ENCODE measurements at regions not wholly inside any gene's neighbourhood (a gene's known extent, or its start where the extent isn't known, plus 50 kb on each side); places are given as distances from the start of the nearest gene placed in this dataset.

DNA sequence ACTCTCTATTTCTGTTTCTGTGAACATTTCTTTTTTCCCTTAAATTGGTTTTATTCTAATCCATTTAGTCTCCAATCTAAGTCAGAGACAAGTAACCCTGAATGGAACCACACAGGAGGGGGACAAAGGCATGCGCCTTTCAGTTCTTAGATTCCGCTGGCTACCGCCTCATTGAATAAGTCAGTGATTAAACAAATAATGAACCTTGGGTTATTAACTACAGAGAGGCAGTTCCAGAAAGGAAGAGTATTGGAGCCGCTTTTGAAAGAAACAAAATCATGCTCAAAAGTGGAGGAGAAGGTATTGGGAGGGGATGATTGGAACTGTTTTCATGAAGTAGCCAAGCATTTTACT lies 459.8 kb upstream of the DAB1 start:
- no TSS peak for BruUV-seq (replicated peaks)
- TF ChIP-seq EZH2 (IDR thresholded peaks at IDR 0.05; ENCODE audit: low read length, unreplicated experiment) = no peak
- TF ChIP-seq EZH2phosphoT487 (IDR thresholded peaks at IDR 0.05; ENCODE audit: borderline replicate concordance, low read length) = no peak
- TF ChIP-seq, protein P1, sequence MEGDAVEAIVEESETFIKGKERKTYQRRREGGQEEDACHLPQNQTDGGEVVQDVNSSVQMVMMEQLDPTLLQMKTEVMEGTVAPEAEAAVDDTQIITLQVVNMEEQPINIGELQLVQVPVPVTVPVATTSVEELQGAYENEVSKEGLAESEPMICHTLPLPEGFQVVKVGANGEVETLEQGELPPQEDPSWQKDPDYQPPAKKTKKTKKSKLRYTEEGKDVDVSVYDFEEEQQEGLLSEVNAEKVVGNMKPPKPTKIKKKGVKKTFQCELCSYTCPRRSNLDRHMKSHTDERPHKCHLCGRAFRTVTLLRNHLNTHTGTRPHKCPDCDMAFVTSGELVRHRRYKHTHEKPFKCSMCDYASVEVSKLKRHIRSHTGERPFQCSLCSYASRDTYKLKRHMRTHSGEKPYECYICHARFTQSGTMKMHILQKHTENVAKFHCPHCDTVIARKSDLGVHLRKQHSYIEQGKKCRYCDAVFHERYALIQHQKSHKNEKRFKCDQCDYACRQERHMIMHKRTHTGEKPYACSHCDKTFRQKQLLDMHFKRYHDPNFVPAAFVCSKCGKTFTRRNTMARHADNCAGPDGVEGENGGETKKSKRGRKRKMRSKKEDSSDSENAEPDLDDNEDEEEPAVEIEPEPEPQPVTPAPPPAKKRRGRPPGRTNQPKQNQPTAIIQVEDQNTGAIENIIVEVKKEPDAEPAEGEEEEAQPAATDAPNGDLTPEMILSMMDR (conservative IDR thresholded peaks at IDR 0.05; ENCODE audit: low read depth, low read length) = no peak
- ChIA-PET POLR2A (ENCODE audit: unreplicated experiment) (no interaction called here), CTCF (no interaction called here)
- Histone ChIP-seq H3K27ac (ENCODE audit: low read length) (no peak overlapping the region), H3K27me3 (ENCODE audit: low read length) (no peaks in the 10 kb centered on the region; the same call in 1 of the 2 replicates), H2AFZ (ENCODE audit: low read length) (no peak overlapping the region), H4K20me1 (ENCODE audit: low read length) (no peaks in the 10 kb centered on the region), H3F3A (ENCODE audit: low read length, unreplicated experiment) (no peaks in the 10 kb centered on the region), H3K9me2 (replicated peaks; ENCODE audit: low read length) (no peaks in the 10 kb centered on the region), H3K4me2 (ENCODE audit: low read length) (no peak overlapping the region), H3K9me3 (ENCODE audit: low read length) (no peaks in the 10 kb centered on the region), H3K4me1 (ENCODE audit: insufficient read depth, low read length) (no peaks in the 10 kb centered on the region), H3K36me3 (ENCODE audit: low read depth, low read length) (no peaks in the 10 kb centered on the region), H3K79me2 (ENCODE audit: low read length) (no peaks in the 10 kb centered on the region), H3K9ac (ENCODE audit: low read length) (no peak overlapping the region), H3K4me3 (ENCODE audit: low read length) (no peak overlapping the region)
- intact Hi-C loops (cut with micrococcal nuclease) = no loop called here
- ATAC-seq (no peak), DNase-seq (no peak)

DNA sequence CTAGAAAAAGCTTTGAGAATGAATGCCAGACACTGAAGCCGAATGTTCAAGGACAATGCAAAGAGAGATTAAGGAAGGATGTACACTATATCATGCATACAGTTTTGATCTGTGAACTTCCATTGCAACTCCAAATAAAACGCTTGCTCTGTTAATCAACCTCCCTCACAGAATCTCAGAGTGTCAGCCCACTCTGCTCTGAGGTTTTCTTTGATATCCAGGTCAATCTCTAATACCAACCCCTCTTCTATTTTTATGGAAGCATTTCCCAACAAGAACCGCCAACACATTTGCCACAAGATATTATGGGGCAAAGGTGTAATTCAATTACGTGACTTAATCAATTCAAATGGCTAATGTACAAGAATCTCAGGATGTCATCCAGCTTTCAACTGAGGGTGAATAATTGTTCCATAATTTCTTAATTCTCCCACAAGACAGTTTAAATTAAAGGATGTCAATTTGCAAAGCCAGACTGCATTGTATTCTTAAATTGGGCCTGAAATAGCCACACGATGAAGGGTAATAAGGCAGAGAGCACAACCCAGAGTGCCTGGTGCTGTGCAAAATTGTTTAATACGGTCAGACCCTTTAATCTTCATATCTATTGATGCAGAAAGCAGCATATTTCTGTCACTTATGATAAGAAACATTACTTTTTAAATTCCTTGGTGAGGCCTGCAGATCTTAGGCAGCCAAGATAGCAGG lies 459.2 kb upstream of the DAB1 start:
- H3K4me3 ChIP-seq (ENCODE audit: low read length) = no peak overlapping the region
- no peaks in the 10 kb centered on the region for H3K9me2 ChIP-seq (replicated peaks; ENCODE audit: low read length)
- no peak overlapping the region for H3K27ac ChIP-seq (ENCODE audit: low read length)
- no peaks in the 10 kb centered on the region for H3K9me3 ChIP-seq (ENCODE audit: low read length)
- H3K36me3 ChIP-seq (ENCODE audit: low read depth, low read length) = no peaks in the 10 kb centered on the region
- H3K9ac ChIP-seq (ENCODE audit: low read length) = no peak overlapping the region
- H3K27me3 ChIP-seq (ENCODE audit: low read length) = no peaks in the 10 kb centered on the region; the same call in 1 of the 2 replicates
- TF ChIP-seq EZH2 (IDR thresholded peaks at IDR 0.05; ENCODE audit: low read length, unreplicated experiment) = no peak
- TF ChIP-seq EZH2phosphoT487 (IDR thresholded peaks at IDR 0.05; ENCODE audit: borderline replicate concordance, low read length) = no peak
- TF ChIP-seq, protein P1 (conservative IDR thresholded peaks at IDR 0.05; ENCODE audit: low read depth, low read length) = no peak
- no peak overlapping the region for H2AFZ ChIP-seq (ENCODE audit: low read length)
- CTCF ChIA-PET = no interaction called here
- no TSS peak for BruUV-seq (replicated peaks)
- no peaks in the 10 kb centered on the region for H3K79me2 ChIP-seq (ENCODE audit: low read length)
- DNase-seq (no peak), ATAC-seq (no peak)
- no peaks in the 10 kb centered on the region for H3F3A ChIP-seq (ENCODE audit: low read length, unreplicated experiment)
- intact Hi-C loops (cut with micrococcal nuclease) = no loop called here
- no peak overlapping the region for H3K4me2 ChIP-seq (ENCODE audit: low read length)
- POLR2A ChIA-PET (ENCODE audit: unreplicated experiment) = no interaction called here
- no peaks in the 10 kb centered on the region for H3K4me1 ChIP-seq (ENCODE audit: insufficient read depth, low read length)
- no peaks in the 10 kb centered on the region for H4K20me1 ChIP-seq (ENCODE audit: low read length)

DNA sequence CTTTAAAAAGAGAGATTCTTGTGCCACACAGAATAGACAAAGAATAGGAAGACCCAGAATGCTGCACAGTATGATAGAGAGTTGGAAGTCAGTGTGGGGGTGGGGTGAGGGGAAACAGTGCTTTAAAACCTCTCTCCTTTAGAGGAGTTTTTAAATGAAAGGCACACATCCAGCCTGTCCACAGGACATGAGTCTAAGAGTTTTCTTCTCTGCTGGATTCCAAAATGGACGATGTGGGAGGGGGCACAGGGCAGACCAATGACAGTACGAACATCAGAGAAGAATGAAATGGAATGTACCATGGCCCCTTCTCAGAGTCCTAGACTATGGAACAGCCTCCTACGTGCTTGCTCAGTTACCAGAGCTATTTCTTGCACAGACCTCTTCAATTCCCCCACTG lies 458.2 kb upstream of the DAB1 start:
- H3K4me2 ChIP-seq (ENCODE audit: low read length) = no peak overlapping the region
- TF ChIP-seq EZH2phosphoT487 (IDR thresholded peaks at IDR 0.05; ENCODE audit: borderline replicate concordance, low read length) (no peak), EZH2 (IDR thresholded peaks at IDR 0.05; ENCODE audit: low read length, unreplicated experiment) (no peak)
- TF ChIP-seq, protein P1 (conservative IDR thresholded peaks at IDR 0.05; ENCODE audit: low read depth, low read length) = no peak
- H2AFZ ChIP-seq (ENCODE audit: low read length) = no peak overlapping the region
- H3K4me3 ChIP-seq (ENCODE audit: low read length) = no peak overlapping the region
- ChIA-PET POLR2A (ENCODE audit: unreplicated experiment) (no interaction called here), CTCF (no interaction called here)
- H3K36me3 ChIP-seq (ENCODE audit: low read depth, low read length) = no peaks in the 10 kb centered on the region
- no peaks in the 10 kb centered on the region for H3K79me2 ChIP-seq (ENCODE audit: low read length)
- ATAC-seq (no peak), DNase-seq (no peak)
- no TSS peak for BruUV-seq (replicated peaks)
- intact Hi-C loops (cut with micrococcal nuclease) = no loop called here
- H3K27me3 ChIP-seq (ENCODE audit: low read length) = no peaks in the 10 kb centered on the region; the same call in 1 of the 2 replicates
- no peaks in the 10 kb centered on the region for H3K9me2 ChIP-seq (replicated peaks; ENCODE audit: low read length)
- H3K9me3 ChIP-seq (ENCODE audit: low read length) = no peaks in the 10 kb centered on the region
- H4K20me1 ChIP-seq (ENCODE audit: low read length) = no peaks in the 10 kb centered on the region
- H3K4me1 ChIP-seq (ENCODE audit: insufficient read depth, low read length) = no peaks in the 10 kb centered on the region
- H3F3A ChIP-seq (ENCODE audit: low read length, unreplicated experiment) = no peaks in the 10 kb centered on the region
- no peak overlapping the region for H3K9ac ChIP-seq (ENCODE audit: low read length)
- H3K27ac ChIP-seq (ENCODE audit: low read length) = no peak overlapping the region

All from PC-3 (cell line).